Endodermal cell (in vitro differentiated cells): ENCODE measurements at regions not wholly inside any gene's neighbourhood (a gene's known extent, or its start where the extent isn't known, plus 50 kb on each side); places are given as distances from the start of the nearest gene placed in this dataset.

Experiments
- DNase-seq: peaks from one replicate; pipeline ENCODE4 v3.0.0-alpha.2; 2017
- H3K27ac ChIP-seq: 2 replicates; pipeline ENCODE4 v1.5.1; 2013; ENCODE audit warnings: mild to moderate bottlenecking, low read depth, low read length, moderate library complexity
- H3K27me3 ChIP-seq: 2 replicates; pipeline ENCODE4 v1.6.1; 2013; ENCODE audit warnings: mild to moderate bottlenecking, low read length, moderate library complexity; ENCODE audit not compliant: insufficient read depth, control insufficient read depth, poor library complexity, severe bottlenecking
- H3K36me3 ChIP-seq: 2 replicates; pipeline ENCODE4 v1.7.0; 2013; ENCODE audit warnings: mild to moderate bottlenecking, low read length, moderate library complexity; ENCODE audit not compliant: control insufficient read depth, insufficient read depth
- H3K4me1 ChIP-seq: one replicate; pipeline ENCODE4 v1.7.0; 2013; ENCODE audit warnings: low read length; ENCODE audit not compliant: control insufficient read depth, insufficient read depth
- H3K4me3 ChIP-seq: 2 replicates; pipeline ENCODE4 v1.5.1; 2013; ENCODE audit warnings: mild to moderate bottlenecking, low read length, moderate library complexity
- H3K9ac ChIP-seq: 2 replicates; pipeline ENCODE4 v1.6.1; 2013; ENCODE audit warnings: mild to moderate bottlenecking, low read length, moderate library complexity; ENCODE audit not compliant: poor library complexity, severe bottlenecking; ENCODE audit errors: extremely low read depth
- H3K9me3 ChIP-seq: 2 replicates; pipeline ENCODE4 v1.6.1; 2013; ENCODE audit warnings: mild to moderate bottlenecking, low read length, moderate library complexity; ENCODE audit not compliant: control insufficient read depth
- H3K27ac Mint-ChIP-seq: 2 replicates; pipeline ENCODE4 v1.8.0; 2020; ENCODE audit warnings: mixed read lengths
- H3K27me3 Mint-ChIP-seq: 2 replicates; pipeline ENCODE4 v1.8.0; 2021; ENCODE audit warnings: mild to moderate bottlenecking, mixed read lengths; ENCODE audit not compliant: insufficient read depth
- H3K36me3 Mint-ChIP-seq: 2 replicates; pipeline ENCODE4 v1.8.0; 2020; ENCODE audit warnings: low read depth, mixed read lengths
- H3K4me1 Mint-ChIP-seq: 2 replicates; pipeline ENCODE4 v1.8.0; 2020; ENCODE audit warnings: mixed read lengths
- H3K4me3 Mint-ChIP-seq: 2 replicates; pipeline ENCODE4 v1.8.0; 2020; ENCODE audit warnings: mild to moderate bottlenecking, moderate library complexity, mixed read lengths
- H3K9me3 Mint-ChIP-seq: 2 replicates; pipeline ENCODE4 v1.8.0; 2020; ENCODE audit warnings: mild to moderate bottlenecking, mixed read lengths
- CTCF ChIP-seq: fragments of 200-600 bp; sonication (generic); conservative IDR thresholded peaks from 2 replicates; pipeline ENCODE4 v1.5.0; 2021; ENCODE audit warnings: antibody characterized with exemption, mild to moderate bottlenecking
- WGBS, 2 experiments: methylation state at CpG; one replicate each; pipeline versions ENCODE4 v1.1.5 to v1.1.7; 2013; ENCODE audit warnings: missing lambda C conversion rate in 2 of 2, mixed read lengths in 1 of 2; ENCODE audit not compliant: insufficient coverage in 1 of 2, insufficient read length in 1 of 2; 5-methylcytosine and 5-hydroxymethylcytosine counted together

GRCh38 chr10:44237364-44238049 is 147.4 kb downstream of the CXCL12 start:
- Histone ChIP-seq H3K4me1 (peaks cover 18% of the 10 kb centered on the region), H3K36me3 (no peaks in the 10 kb centered on the region), H3K4me3 (no peak overlapping the region), H3K9ac (no peak overlapping the region), H3K9me3 (no peaks in the 10 kb centered on the region), H3K27ac (no peak overlapping the region), H3K27me3 (no peaks in the 10 kb centered on the region)
- peaks cover 10% of the 10 kb centered on the region for H3K27me3 Mint-ChIP-seq
- peaks cover 33% of the 10 kb centered on the region for H3K4me1 Mint-ChIP-seq
- peaks cover 5% of the 10 kb centered on the region for H3K9me3 Mint-ChIP-seq
- 100% methylated on average over 1 of the region's 1 CpG; no CpG with 5 or more reads in 1 of the 2 experiments for WGBS, 2 experiments
- no peak for TF ChIP-seq CTCF
- no peak for DNase-seq
- H3K4me3 Mint-ChIP-seq = no peak overlapping the region
- no peaks in the 10 kb centered on the region for H3K36me3 Mint-ChIP-seq
- H3K27ac Mint-ChIP-seq = no peak overlapping the region

GRCh38 chr10:44235363-44235762 is 149.5 kb downstream of the CXCL12 start:
- no peak overlapping the region for H3K4me3 ChIP-seq
- 94% methylated on average over 5 of the region's 5 CpGs for WGBS, 2 experiments
- Mint-ChIP-seq H3K9me3 (peaks cover 15% of the 10 kb centered on the region), H3K27me3 (peaks cover 7% of the 10 kb centered on the region), H3K27ac (no peak overlapping the region), H3K36me3 (no peaks in the 10 kb centered on the region), H3K4me3 (no peak overlapping the region), H3K4me1 (peaks cover 36% of the 10 kb centered on the region)
- no peak overlapping the region for H3K27ac ChIP-seq
- H3K27me3 ChIP-seq = no peaks in the 10 kb centered on the region
- DNase-seq = no peak
- no peak overlapping the region for H3K9ac ChIP-seq
- H3K9me3 ChIP-seq = no peaks in the 10 kb centered on the region
- H3K36me3 ChIP-seq = no peaks in the 10 kb centered on the region
- no peak for TF ChIP-seq CTCF
- peaks cover 18% of the 10 kb centered on the region for H3K4me1 ChIP-seq

GRCh38 chr10:44234483-44234875 is 150.4 kb downstream of the CXCL12 start:
- Mint-ChIP-seq H3K4me3 (peak overlapping the region; percentile 38), H3K27me3 (peaks cover 5% of the 10 kb centered on the region), H3K27ac (peak overlapping the region; percentile 62), H3K36me3 (no peaks in the 10 kb centered on the region), H3K9me3 (peaks cover 15% of the 10 kb centered on the region), H3K4me1 (peaks cover 36% of the 10 kb centered on the region)
- Histone ChIP-seq H3K27me3 (no peaks in the 10 kb centered on the region), H3K4me1 (peaks cover 18% of the 10 kb centered on the region), H3K4me3 (no peak overlapping the region), H3K9ac (no peak overlapping the region), H3K36me3 (no peaks in the 10 kb centered on the region), H3K9me3 (no peaks in the 10 kb centered on the region), H3K27ac (peak overlapping the region; percentile 1)
- TF ChIP-seq CTCF = no peak
- peak; percentile 75 for DNase-seq
- 54 to 55% methylated on average over 3 of the region's 3 CpGs for WGBS, 2 experiments
